Neural crest cell (in vitro differentiated cells): ENCODE measurements at regions not wholly inside any gene's neighbourhood (a gene's known extent, or its start where the extent isn't known, plus 50 kb on each side); places are given as distances from the start of the nearest gene placed in this dataset.

Source experiments
- DNase-seq: peaks from one replicate; pipeline ENCODE4 v3.0.0; 2021; ENCODE audit warnings: low read depth, mixed read lengths, low spot score
- H3K27ac Mint-ChIP-seq: one replicate; pipeline ENCODE4 v1.8.0; 2021; ENCODE audit warnings: mild to moderate bottlenecking, mixed read lengths; ENCODE audit not compliant: unreplicated experiment
- H3K27me3 Mint-ChIP-seq: 2 replicates; pipeline ENCODE4 v1.8.0; 2021; ENCODE audit warnings: low read depth, mild to moderate bottlenecking, mixed read lengths
- H3K36me3 Mint-ChIP-seq: 2 replicates; pipeline ENCODE4 v1.8.0; 2021; ENCODE audit warnings: low read depth, mild to moderate bottlenecking, mixed read lengths
- H3K4me1 Mint-ChIP-seq: 2 replicates; pipeline ENCODE4 v1.8.0; 2021; ENCODE audit warnings: mixed read lengths
- H3K4me3 Mint-ChIP-seq: one replicate; pipeline ENCODE4 v1.8.0; 2021; ENCODE audit warnings: mild to moderate bottlenecking, mixed read lengths
- H3K9me3 Mint-ChIP-seq: 2 replicates; pipeline ENCODE4 v1.8.0; 2021; ENCODE audit warnings: mixed read lengths
- TF ChIP-seq, protein P1 (sequence below): fragments of 200-600 bp; sonication (generic); conservative IDR thresholded peaks from 2 replicates; pipeline ENCODE4 v1.5.0; 2021; ENCODE audit warnings: antibody characterized with exemption, mild to moderate bottlenecking

DNA sequence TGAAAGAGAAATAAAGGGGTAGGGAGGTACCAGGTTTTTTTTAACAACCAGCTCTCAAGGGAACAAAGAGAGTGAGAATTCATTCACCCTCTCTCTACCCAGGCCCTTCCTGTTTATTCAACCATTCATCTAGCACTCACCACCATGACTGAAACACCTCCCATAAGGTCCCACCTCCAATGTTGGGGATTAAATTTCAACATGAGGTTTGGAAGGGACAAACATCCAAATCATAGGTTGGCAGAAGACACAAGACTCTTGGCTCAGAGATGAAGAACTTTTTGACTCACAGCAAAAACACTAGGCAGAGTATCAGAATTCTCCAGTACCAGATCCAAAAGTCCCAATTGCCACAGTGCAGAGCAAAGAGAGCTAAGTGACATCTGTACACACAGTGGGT lies 186.3 kb downstream of the EDN1 start:
- H3K4me3 Mint-ChIP-seq = no peak overlapping the region

DNA sequence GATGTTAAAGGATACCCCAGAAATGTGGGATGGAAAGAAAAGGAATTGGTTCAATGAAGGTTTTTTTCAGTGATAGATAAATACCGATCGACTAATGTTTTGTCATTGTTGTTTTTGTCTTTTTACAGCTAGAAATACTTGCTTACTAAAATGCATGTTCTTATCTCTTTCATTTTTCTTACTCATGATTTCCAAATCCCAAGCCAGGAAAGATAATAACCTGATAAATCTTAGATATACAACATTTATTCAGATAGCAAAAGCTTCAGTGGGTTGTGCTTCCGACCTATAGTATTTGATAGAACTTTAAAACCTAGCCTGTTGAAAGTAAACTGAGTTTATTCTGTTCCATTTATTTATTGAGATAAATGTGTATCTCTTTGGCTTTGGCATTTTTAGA lies 187.5 kb downstream of the EDN1 start:
- no peak overlapping the region for H3K4me3 Mint-ChIP-seq
- no peaks in the 10 kb centered on the region for H3K9me3 Mint-ChIP-seq
- no peak overlapping the region for H3K27ac Mint-ChIP-seq
- no peaks in the 10 kb centered on the region for H3K36me3 Mint-ChIP-seq
- no peak for DNase-seq
- peaks cover 8% of the 10 kb centered on the region for H3K4me1 Mint-ChIP-seq
- H3K27me3 Mint-ChIP-seq = no peaks in the 10 kb centered on the region
- TF ChIP-seq, protein P1, sequence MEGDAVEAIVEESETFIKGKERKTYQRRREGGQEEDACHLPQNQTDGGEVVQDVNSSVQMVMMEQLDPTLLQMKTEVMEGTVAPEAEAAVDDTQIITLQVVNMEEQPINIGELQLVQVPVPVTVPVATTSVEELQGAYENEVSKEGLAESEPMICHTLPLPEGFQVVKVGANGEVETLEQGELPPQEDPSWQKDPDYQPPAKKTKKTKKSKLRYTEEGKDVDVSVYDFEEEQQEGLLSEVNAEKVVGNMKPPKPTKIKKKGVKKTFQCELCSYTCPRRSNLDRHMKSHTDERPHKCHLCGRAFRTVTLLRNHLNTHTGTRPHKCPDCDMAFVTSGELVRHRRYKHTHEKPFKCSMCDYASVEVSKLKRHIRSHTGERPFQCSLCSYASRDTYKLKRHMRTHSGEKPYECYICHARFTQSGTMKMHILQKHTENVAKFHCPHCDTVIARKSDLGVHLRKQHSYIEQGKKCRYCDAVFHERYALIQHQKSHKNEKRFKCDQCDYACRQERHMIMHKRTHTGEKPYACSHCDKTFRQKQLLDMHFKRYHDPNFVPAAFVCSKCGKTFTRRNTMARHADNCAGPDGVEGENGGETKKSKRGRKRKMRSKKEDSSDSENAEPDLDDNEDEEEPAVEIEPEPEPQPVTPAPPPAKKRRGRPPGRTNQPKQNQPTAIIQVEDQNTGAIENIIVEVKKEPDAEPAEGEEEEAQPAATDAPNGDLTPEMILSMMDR = no peak

More for the DNA sequence above, 186.3 kb downstream of the EDN1 start:
- TF ChIP-seq, protein P1 = no peak
- no peak overlapping the region for H3K27ac Mint-ChIP-seq
- H3K27me3 Mint-ChIP-seq = no peaks in the 10 kb centered on the region
- H3K36me3 Mint-ChIP-seq = no peaks in the 10 kb centered on the region
- DNase-seq = no peak
- no peaks in the 10 kb centered on the region for H3K9me3 Mint-ChIP-seq
- H3K4me1 Mint-ChIP-seq = peaks cover 8% of the 10 kb centered on the region

- TF ChIP-seq, protein P1 = no peak
- Mint-ChIP-seq H3K27me3 (no peaks in the 10 kb centered on the region), H3K36me3 (no peaks in the 10 kb centered on the region), H3K9me3 (no peaks in the 10 kb centered on the region), H3K4me1 (peaks cover under 1% of the 10 kb centered on the region), H3K4me3 (no peak overlapping the region), H3K27ac (no peak overlapping the region)
- DNase-seq = no peak
These were observed 188.8 kb downstream of the EDN1 start for GRCh38 chr6:12478921-12479320.

GRCh38 chr6:12479451-12479850 lies 189.3 kb downstream of the EDN1 start:
- Mint-ChIP-seq H3K9me3 (no peaks in the 10 kb centered on the region), H3K27me3 (no peaks in the 10 kb centered on the region), H3K4me1 (no peaks in the 10 kb centered on the region), H3K27ac (no peak overlapping the region), H3K36me3 (no peaks in the 10 kb centered on the region), H3K4me3 (no peak overlapping the region)
- no peak for DNase-seq
- TF ChIP-seq, protein P1 = no peak

GRCh38 chr6:12479881-12480280 lies 189.7 kb downstream of the EDN1 start:
- Mint-ChIP-seq H3K36me3 (no peaks in the 10 kb centered on the region), H3K27me3 (no peaks in the 10 kb centered on the region), H3K4me1 (no peaks in the 10 kb centered on the region), H3K4me3 (no peak overlapping the region), H3K27ac (no peak overlapping the region), H3K9me3 (no peaks in the 10 kb centered on the region)
- TF ChIP-seq, protein P1 = no peak
- no peak for DNase-seq

GRCh38 chr6:12480379-12480778 lies 190.2 kb downstream of the EDN1 start:
- Mint-ChIP-seq H3K9me3 (no peaks in the 10 kb centered on the region), H3K36me3 (no peaks in the 10 kb centered on the region), H3K4me1 (no peaks in the 10 kb centered on the region), H3K4me3 (no peak overlapping the region), H3K27me3 (no peaks in the 10 kb centered on the region), H3K27ac (no peak overlapping the region)
- DNase-seq = no peak
- TF ChIP-seq, protein P1 = no peak
